Left forelimb (tissue), 1 donor: ENCODE measurements at regions not wholly inside any gene's neighbourhood (a gene's known extent, or its start where the extent isn't known, plus 50 kb on each side); places are given as distances from the start of the nearest gene placed in this dataset.

ENCODE experiments used
- DNase-seq: peaks from one replicate; pipeline ENCODE4 v3.0.0-alpha.2; 2018; ENCODE audit warnings: low spot score

GRCh38 chr4:3831529-3832150, 65.5 kb downstream of the ADRA2C start:
- no peak for DNase-seq

DNA sequence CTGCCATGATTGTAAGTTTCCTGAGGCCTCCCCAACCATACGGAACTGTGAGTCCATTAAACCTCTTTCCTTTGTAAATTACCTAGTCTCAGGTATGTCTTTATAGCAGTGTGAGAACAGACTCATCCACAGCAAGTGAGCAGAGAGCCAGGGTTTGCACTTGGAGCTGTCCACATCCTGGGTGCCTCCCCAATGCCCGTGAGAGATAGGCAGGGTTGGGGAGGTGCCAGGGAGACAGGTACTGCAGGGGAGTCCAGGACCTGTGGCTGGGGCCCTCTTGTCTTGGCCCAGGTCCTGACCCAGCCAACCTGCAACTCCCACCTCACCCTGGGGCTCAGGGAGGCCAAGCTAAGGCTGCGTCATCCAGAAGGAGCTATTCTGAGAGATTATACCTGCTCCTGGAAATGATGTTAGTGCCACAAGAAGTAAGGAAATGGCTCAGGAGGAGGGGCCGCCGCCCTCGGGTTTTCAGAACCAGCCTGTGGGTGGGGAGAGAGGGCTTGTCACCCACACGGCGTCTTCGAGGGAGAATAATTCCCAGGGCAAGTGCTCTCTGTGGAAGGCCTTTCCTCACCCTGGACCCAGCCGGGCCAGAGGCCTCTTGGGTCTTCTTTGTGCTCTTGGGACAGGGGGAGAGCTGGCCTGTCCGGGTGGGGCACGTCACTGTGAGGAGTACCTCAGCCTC, 66.5 kb downstream of the ADRA2C start:
- DNase-seq: no peak

DNA sequence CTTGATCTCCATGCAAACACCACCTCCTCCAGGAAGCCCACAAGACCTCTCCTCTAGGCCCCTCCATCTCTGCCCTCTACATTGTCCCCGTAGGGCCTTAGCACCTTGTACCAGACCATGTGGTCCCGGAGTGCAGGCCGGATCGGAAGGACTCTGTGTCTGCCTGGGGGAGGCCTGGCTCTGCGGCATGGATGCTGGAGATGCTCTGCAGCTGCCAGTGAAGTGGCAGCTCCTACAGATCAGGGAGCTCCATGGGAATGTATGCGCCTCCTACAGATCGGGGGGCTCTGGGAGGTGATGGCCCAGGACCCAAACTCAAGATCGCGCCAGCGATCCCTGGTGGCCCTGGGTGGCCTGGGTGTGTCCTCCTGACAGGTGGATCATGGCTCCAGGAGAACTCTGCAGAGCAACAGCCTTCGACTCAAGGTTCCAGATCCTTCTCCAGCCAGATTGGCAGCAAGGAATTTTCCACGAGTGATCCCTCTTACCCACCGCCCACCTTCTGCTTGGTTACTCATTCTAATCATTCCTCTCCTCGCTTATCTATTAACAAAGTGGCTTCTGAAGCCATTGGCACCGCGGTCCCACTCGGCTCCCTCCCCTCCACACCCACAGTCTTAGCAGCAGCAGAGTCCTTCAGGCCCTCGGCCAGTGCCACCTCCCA, 67.3 kb downstream of the ADRA2C start:
- no peak for DNase-seq

DNA sequence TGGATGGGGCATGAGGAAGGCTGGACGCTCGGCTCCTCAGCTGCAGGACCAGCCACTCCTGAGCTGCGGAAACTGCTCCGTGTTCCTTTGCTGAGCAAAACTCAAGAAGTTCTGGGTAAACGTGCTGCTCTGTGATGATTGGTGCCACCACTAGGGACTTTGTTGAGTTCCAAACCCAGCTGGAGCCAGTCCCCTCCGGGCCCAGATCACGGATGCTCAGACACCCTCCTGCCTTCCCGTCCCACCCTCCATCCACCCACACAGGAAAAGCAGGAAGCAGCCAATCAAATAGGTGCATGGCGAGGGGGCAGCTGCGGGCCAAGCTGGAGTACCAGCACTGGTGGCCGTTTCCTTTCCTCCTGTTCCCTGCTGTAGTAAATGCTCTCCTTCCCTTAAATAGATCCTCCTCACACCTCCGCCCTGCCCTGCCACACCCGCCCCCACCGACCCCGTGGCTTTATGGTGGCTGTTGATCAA, 68.0 kb downstream of the ADRA2C start:
- no peak for DNase-seq

DNA sequence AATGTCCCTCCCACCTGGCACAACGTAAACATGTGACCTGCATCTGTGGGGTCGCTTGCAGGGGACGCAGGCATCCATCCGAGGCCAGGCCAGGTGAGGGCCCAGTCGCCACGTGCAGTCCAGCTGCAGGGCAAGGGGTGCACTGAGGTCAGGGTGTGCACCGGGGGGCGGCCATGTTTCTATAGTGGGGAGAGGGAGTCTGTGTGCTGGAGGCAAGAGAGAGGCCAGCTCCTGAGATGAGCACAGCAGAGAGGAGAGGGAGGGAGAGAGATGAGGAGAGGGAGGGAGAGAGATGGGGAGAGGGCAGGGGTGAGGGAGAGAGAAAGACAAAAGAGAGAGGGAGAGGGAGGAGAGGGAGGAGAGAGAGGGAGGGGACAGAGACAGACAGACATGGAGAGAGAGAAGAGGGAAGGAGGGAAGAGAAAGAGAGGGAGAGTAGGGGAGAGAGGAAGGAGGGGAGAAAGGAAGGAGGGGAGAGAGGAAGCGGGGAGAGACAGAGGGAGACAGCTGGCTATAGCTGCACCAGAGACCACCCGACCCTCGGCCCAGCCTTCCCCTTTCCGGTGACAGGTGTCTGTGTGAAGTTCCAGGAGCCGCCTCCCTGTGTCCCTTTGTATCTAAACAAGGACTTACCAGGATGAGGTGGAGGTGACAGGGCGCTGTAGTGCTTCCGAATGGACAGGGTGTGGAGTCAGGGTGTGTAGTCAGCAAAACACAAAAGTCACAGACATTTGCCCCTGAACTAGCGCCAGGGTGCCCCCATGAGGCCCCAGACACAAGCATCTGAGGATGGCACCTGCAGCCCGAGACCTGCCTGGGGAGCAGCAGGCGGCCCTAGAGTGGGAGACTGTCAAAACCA, 68.7 kb downstream of the ADRA2C start:
- no peak for DNase-seq

GRCh38 chr4:3835527-3836405, 69.6 kb downstream of the ADRA2C start:
- no peak for DNase-seq

- no peak for DNase-seq
These were observed 70.2 kb downstream of the ADRA2C start for GRCh38 chr4:3836406-3836755.

DNA sequence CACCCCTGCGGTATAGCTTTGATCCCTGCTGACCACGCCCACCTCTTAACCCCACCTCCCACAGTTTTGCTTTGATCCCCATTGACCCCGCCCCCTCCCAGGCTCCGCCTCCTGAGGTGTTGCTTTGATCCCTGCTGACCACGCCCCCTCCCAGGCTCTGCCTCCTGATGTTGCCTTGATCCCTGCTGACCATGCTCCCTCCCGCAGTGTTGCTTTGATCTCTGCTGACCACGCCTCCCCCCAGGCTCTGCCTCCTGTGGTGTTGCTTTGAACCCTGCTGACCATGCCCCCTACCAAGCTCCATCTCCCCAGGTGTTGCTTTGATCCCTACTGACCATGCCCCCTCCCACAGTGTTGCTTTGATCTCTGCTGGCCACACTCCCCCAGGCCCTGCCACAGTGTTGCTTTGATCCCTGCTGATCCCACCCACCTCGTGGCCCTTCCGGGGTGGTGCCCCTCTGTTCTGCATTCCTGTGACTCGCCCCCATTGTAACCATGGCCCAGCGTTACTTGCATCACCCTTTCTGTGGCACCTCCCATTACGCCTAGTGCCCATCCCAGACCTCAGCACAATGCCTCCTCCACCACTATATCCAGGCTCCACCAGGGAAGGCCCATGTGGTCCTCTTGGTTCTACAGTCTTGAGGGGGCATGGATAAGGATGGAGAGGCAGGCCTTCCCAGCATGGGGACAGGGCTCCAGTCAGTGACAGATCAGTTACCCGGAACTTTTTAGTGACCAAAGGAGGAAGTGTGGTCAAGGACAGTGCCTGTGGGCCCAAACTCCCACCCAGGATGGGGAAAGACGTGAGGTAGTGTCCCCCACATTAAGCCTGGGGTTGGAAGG, 70.8 kb downstream of the ADRA2C start:
- DNase-seq: no peak

- no peak for DNase-seq
These were observed 72.5 kb downstream of the ADRA2C start for GRCh38 chr4:3838437-3839380.

DNA sequence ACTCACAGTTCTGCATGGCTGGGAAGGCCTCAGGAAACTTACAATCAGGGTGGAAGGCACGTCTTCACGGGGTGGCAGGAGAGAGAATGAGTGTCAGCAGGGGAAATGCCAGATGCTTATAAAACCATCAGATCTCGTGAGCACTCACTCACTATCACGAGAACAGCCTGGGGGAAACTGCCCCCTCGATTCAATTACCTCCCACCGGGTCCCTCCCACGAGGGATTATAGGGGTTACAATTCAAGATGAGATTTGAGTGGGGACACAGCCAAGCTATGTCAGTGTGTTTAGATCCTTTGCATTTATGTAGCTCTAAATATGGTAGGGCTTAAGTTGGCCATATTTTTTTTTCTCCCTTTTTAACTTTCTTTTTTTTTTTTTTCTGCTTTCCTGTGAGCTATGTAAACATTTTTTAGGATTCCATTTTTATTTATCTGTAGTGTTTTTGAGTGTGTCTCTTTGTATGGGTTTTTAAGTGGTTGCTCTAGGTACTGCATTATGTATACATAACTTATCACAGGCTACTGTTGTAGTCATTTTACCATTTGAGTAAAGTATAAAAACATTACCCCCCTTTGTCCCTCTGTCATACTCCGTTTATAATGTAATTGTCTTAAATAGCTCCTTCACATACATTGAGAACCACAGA, 79.0 kb downstream of the ADRA2C start:
- DNase-seq: no peak

DNA sequence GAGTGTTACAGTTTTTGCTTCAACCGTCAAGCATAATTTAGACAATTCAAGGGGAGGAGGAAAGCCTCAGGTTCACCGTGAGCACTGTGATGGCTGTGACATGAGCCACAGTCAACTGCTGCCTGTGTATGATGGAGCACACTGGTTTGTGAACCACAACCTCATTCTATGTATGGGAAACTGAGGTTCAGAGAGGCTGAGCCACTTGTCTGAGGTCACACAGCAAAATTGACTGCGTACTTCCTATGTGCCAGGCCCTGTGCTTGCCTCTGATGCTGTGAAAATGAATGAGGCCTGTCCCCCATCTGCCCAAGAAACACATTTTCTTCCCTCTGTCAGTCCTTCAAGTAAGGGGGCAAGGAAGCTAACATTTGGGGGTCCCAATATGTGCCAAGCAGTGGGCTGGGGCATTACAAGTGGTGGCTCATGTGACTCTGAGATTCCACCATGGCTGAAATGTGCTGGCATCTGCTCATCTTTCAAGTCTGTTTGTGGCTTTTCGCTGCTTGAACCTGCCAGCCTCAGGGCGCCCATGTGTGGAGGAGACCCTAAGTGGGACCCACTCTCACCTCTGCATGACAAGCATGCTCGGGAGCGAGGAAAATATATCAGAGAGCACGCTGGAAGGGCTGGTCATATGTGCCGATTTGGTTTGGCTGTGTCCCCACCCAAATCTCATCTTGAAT, 79.7 kb downstream of the ADRA2C start:
- no peak for DNase-seq

GRCh38 chr4:3847211-3847940, 81.2 kb downstream of the ADRA2C start:
- DNase-seq: no peak

GRCh38 chr4:3848323-3848722, 82.1 kb downstream of the ADRA2C start:
- no peak for DNase-seq

- DNase-seq: no peak
These were observed 83.0 kb downstream of the ADRA2C start for GRCh38 chr4:3849140-3849539.

DNA sequence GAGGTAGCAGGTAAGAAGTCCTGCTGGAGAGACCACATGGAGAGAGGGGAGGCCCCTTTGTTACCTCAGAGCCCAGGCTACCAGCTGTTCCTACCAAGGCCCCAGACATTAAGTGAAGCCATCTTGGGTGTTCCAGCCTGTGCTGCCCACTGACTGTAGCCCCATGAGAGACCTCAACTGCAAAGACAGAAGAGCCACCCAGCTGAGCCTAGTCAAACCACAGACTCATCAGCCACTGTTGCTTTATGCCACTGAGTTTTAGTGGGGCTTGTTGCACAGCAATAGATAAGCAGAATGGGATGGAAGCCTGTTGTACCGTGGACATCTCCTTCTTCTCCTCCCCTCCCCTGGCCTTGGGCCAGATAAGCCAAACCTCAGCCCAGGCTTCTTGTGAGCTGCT, 83.9 kb downstream of the ADRA2C start:
- no peak for DNase-seq

DNA sequence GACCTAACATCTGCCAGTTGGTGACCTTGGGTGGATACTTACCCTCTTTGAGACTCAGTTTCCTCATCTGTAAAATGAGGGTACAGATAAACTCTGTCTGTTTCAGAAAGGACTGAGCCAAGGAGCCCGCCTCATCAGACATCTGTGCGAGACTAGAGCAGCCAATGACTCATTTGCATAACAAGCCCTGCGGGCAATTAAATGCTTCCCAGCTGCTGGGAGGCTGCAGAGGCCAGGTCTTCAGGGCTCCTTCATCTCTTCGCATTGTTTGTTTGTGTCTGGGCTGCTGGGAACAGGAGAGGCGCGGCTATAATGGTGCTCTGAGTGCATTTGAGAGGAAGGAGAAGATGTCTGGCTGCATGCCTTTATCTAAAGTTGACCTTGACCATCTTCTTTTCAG, 85.0 kb downstream of the ADRA2C start:
- no peak for DNase-seq

- DNase-seq: no peak
These were observed 85.7 kb downstream of the ADRA2C start for GRCh38 chr4:3851881-3852280.

DNA sequence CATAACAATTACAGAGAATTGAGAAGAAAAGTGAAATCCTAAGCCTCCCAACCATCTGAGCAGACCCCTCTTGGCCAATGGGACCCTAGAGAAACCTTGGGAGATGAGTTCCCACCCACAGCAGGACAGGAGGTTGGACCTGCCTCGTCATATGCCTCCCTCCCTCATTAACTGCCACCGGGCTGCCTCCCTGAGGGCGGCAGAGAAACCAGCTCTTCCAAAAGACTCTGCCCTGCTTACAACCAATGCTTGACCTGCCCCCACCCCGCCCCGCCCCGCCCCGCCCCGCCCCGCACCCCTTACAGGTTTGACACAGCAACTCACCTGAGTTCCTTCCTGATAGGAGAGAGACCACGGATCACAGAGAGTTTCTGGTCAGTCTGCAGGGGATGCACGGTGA, 86.1 kb downstream of the ADRA2C start:
- DNase-seq: no peak
